PC-3 (cell line): ENCODE measurements at regions not wholly inside any gene's neighbourhood (a gene's known extent, or its start where the extent isn't known, plus 50 kb on each side); places are given as distances from the start of the nearest gene placed in this dataset.

Source experiments
- EZH2 ChIP-seq: fragments of 300-600 bp; sonication (generic); IDR thresholded peaks from one replicate; pipeline ENCODE4 v1.6.1; 2017; ENCODE audit warnings: antibody characterized with exemption, mild to moderate bottlenecking, low read length; ENCODE audit not compliant: unreplicated experiment
- EZH2phosphoT487 ChIP-seq: fragments of 300-600 bp; sonication (generic); IDR thresholded peaks from 2 replicates; pipeline ENCODE4 v1.6.1; 2018; ENCODE audit warnings: mild to moderate bottlenecking, antibody characterized with exemption, low read length, borderline replicate concordance
- TF ChIP-seq, protein P1 (sequence below): fragments of 300-600 bp; sonication (generic); conservative IDR thresholded peaks from 2 replicates; pipeline ENCODE4 v1.5.1; 2017; ENCODE audit warnings: antibody characterized with exemption, low read depth, mild to moderate bottlenecking, low read length

DNA sequence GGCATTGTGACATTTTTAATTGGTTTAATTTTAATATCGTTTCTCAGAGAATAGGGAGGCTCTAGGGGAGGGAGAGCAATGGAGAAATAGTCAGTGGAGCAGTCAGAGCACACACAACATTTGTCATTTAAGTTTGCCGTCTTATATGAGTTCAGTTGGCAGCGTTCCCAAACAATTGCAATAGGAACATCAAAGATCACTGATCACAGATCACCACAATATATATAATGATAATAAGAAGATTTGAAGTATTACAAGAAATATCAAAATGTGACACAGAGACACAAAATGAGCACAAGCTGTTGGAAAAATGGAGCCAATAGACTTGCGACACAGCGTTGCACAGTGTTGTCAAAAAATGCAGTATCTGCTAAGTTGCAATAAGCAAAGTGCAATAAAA lies 303.7 kb downstream of the CDH19 start:
- TF ChIP-seq, protein P1, sequence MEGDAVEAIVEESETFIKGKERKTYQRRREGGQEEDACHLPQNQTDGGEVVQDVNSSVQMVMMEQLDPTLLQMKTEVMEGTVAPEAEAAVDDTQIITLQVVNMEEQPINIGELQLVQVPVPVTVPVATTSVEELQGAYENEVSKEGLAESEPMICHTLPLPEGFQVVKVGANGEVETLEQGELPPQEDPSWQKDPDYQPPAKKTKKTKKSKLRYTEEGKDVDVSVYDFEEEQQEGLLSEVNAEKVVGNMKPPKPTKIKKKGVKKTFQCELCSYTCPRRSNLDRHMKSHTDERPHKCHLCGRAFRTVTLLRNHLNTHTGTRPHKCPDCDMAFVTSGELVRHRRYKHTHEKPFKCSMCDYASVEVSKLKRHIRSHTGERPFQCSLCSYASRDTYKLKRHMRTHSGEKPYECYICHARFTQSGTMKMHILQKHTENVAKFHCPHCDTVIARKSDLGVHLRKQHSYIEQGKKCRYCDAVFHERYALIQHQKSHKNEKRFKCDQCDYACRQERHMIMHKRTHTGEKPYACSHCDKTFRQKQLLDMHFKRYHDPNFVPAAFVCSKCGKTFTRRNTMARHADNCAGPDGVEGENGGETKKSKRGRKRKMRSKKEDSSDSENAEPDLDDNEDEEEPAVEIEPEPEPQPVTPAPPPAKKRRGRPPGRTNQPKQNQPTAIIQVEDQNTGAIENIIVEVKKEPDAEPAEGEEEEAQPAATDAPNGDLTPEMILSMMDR: no peak
- TF ChIP-seq EZH2phosphoT487: no peak
- no peak for TF ChIP-seq EZH2
